Keratinocyte (primary cell): ENCODE measurements at regions not wholly inside any gene's neighbourhood (a gene's known extent, or its start where the extent isn't known, plus 50 kb on each side); places are given as distances from the start of the nearest gene placed in this dataset.

ENCODE experiments used
- DNase-seq: peaks from one replicate; pipeline ENCODE4 v3.0.0-alpha.2; 2011; ENCODE audit warnings: low read depth, missing footprints, low spot score
- FAIRE-seq: peaks from 2 replicates; lab custom pipeline; 2011; peaks lifted over from hg19 to GRCh38; lab: Jason Lieb, UNC
- H2AFZ ChIP-seq: 2 replicates; pipeline ENCODE4 v1.6.0; 2012; ENCODE audit warnings: low read length, control low read depth, inconsistent platforms; ENCODE audit not compliant: control insufficient read depth
- H3K27ac ChIP-seq: 2 replicates; pipeline ENCODE4 v1.5.1; 2011; ENCODE audit warnings: low read length; ENCODE audit not compliant: control insufficient read depth, insufficient read depth
- H3K27me3 ChIP-seq: 3 replicates; pipeline ENCODE4 v1.6.0; 2011; ENCODE audit warnings: low read length; ENCODE audit not compliant: control insufficient read depth, insufficient read depth; ENCODE audit errors: extremely low read depth
- H3K36me3 ChIP-seq, 2 experiments: 2 replicates in 1 of 2; 3 replicates in 1 of 2; pipeline ENCODE4 v1.5.1; 2011; ENCODE audit warnings: low read length in 2 of 2, mild to moderate bottlenecking in 1 of 2; ENCODE audit not compliant: control insufficient read depth in 2 of 2, insufficient read depth in 2 of 2; ENCODE audit errors: extremely low read depth in 1 of 2
- H3K4me1 ChIP-seq: 3 replicates; pipeline ENCODE4 v1.5.1; 2011; ENCODE audit warnings: low read length; ENCODE audit not compliant: control insufficient read depth, insufficient read depth; ENCODE audit errors: extremely low read depth
- H3K4me2 ChIP-seq: 3 replicates; pipeline ENCODE4 v1.6.0; 2011; ENCODE audit warnings: low read depth, low read length; ENCODE audit not compliant: control insufficient read depth, insufficient read depth; ENCODE audit errors: extremely low read depth
- H3K4me3 ChIP-seq, 3 experiments: fragments of 200-600 bp in 1 of 3; sonication (generic) in 1 of 3; 2 replicates in 2 of 3; 3 replicates in 1 of 3; pipeline ENCODE4 v1.5.1; 2011 to 2016; ENCODE audit warnings: low read length in 3 of 3, mild to moderate bottlenecking in 3 of 3, control low read depth in 2 of 3, inconsistent platforms in 1 of 3, low read depth in 1 of 3, mixed read lengths in 1 of 3, mixed run types in 1 of 3, moderate library complexity in 1 of 3; ENCODE audit not compliant: control insufficient read depth in 2 of 3, insufficient read depth in 2 of 3; ENCODE audit errors: extremely low read depth in 1 of 3
- H3K79me2 ChIP-seq: 2 replicates; pipeline ENCODE4 v1.6.0; 2012; ENCODE audit warnings: low read length; ENCODE audit not compliant: control insufficient read depth, insufficient read depth
- H3K9ac ChIP-seq: 3 replicates; pipeline ENCODE4 v1.6.0; 2011; ENCODE audit warnings: low read length; ENCODE audit not compliant: control insufficient read depth, insufficient read depth; ENCODE audit errors: extremely low read depth
- H3K9me1 ChIP-seq: 3 replicates; pipeline ENCODE4 v1.6.0; 2011; ENCODE audit warnings: low read length; ENCODE audit not compliant: control insufficient read depth, insufficient read depth; ENCODE audit errors: extremely low read depth
- H3K9me3 ChIP-seq: 2 replicates; pipeline ENCODE4 v1.5.1; 2012; ENCODE audit warnings: low read depth, low read length; ENCODE audit not compliant: control insufficient read depth
- H4K20me1 ChIP-seq: 3 replicates; pipeline ENCODE4 v1.6.0; 2011; ENCODE audit warnings: low read length; ENCODE audit not compliant: control insufficient read depth, insufficient read depth; ENCODE audit errors: extremely low read depth
- EZH2 ChIP-seq: IDR thresholded peaks from one replicate; pipeline ENCODE4 v1.6.1; 2012; ENCODE audit warnings: inconsistent platforms, mild to moderate bottlenecking, low read length, moderate library complexity
- dilution Hi-C: fragments of 300-500 bp; cut with MboI; formaldehyde crosslinking; loops from one replicate; pipeline ENCODE4 v1.7.0; 2020; ENCODE audit warnings: low sequenced_read_pairs; ENCODE audit not compliant: extremely low pct_ligation_motif_present
- TF ChIP-seq, protein P1 (sequence below), 3 experiments: IDR thresholded peaks in 1 of 3; conservative IDR thresholded peaks in 1 of 3; optimal IDR thresholded peaks in 1 of 3; 2 replicates in 2 of 3; 3 replicates in 1 of 3; pipeline versions ENCODE3 to v1.5.1; 2011; ENCODE audit warnings: low read length in 3 of 3, mild to moderate bottlenecking in 3 of 3, moderate library complexity in 2 of 3, control low read depth in 1 of 3, inconsistent platforms in 1 of 3; ENCODE audit not compliant: insufficient read depth in 2 of 3; ENCODE audit errors: extremely low read depth in 1 of 3

DNA sequence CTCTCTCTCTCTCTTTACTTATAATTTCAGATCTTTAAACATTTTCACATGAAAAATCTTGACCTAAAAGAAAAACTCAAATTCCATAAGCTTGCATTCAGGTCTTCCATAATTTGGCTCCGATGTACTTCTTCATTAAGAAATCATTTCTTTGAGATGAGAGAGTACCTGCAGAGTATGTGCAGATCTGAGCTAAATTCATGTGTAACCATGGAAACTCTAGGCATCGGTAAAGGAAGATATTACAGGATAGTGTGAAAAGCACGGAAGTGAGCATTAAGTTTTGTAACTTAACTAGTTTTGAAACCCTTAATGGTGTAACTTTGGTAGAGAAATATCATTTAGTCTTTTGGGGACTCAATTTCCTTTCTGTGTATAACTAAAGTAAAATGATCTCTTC, 295.9 kb upstream of the SOX4 start:
- H3K79me2 ChIP-seq: no peaks in the 10 kb centered on the region
- H3K4me3 ChIP-seq: no peak overlapping the region
- no peak for FAIRE-seq
- no peak overlapping the region for H3K9ac ChIP-seq
- H3K27ac ChIP-seq: no peak overlapping the region
- H2AFZ ChIP-seq: no peak overlapping the region
- H3K4me2 ChIP-seq: no peak overlapping the region
- no peak for TF ChIP-seq EZH2
- TF ChIP-seq, protein P1, sequence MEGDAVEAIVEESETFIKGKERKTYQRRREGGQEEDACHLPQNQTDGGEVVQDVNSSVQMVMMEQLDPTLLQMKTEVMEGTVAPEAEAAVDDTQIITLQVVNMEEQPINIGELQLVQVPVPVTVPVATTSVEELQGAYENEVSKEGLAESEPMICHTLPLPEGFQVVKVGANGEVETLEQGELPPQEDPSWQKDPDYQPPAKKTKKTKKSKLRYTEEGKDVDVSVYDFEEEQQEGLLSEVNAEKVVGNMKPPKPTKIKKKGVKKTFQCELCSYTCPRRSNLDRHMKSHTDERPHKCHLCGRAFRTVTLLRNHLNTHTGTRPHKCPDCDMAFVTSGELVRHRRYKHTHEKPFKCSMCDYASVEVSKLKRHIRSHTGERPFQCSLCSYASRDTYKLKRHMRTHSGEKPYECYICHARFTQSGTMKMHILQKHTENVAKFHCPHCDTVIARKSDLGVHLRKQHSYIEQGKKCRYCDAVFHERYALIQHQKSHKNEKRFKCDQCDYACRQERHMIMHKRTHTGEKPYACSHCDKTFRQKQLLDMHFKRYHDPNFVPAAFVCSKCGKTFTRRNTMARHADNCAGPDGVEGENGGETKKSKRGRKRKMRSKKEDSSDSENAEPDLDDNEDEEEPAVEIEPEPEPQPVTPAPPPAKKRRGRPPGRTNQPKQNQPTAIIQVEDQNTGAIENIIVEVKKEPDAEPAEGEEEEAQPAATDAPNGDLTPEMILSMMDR (optimal IDR thresholded peaks at IDR 0.05 in 1 of 3, IDR thresholded peaks at IDR 0.05 in 1 of 3, conservative IDR thresholded peaks at IDR 0.05 in 1 of 3; ENCODE audit: extremely low read depth in 1 of 3, insufficient read depth in 2 of 3, low read length in 3 of 3): no peak
- no peak for DNase-seq
- no peaks in the 10 kb centered on the region for H3K36me3 ChIP-seq
- H3K9me3 ChIP-seq: no peaks in the 10 kb centered on the region
- dilution Hi-C loops: no loop called here
- no peaks in the 10 kb centered on the region for H3K9me1 ChIP-seq
- H3K27me3 ChIP-seq: no peaks in the 10 kb centered on the region
- H3K4me1 ChIP-seq: no peaks in the 10 kb centered on the region
- H4K20me1 ChIP-seq: no peaks in the 10 kb centered on the region

DNA sequence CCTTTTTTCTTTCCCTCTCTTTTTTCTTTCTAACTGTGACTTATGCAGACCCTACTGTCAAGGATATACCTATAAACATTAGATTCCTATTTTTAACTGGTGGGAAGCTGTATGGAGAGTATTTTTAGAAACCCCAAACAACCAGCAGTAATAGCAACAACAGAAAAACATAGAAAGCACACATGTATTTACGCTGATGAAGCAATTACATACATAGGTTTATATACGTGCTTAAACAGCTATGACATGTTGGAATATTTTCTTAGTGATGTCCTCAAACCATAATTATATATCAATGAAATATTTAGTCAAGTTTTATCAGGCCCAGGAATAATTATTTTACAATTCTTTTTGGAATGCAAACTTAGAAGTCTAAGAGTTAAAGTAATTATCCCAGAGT, 294.3 kb upstream of the SOX4 start:
- Histone ChIP-seq H3K4me1 (no peaks in the 10 kb centered on the region), H3K79me2 (no peaks in the 10 kb centered on the region), H3K4me3 (no peak overlapping the region), H3K9me3 (no peaks in the 10 kb centered on the region), H3K9ac (no peak overlapping the region), H3K27ac (no peak overlapping the region), H3K4me2 (no peak overlapping the region), H2AFZ (peak overlapping the region; percentile 16), H4K20me1 (no peaks in the 10 kb centered on the region), H3K36me3 (no peaks in the 10 kb centered on the region), H3K9me1 (no peaks in the 10 kb centered on the region), H3K27me3 (no peaks in the 10 kb centered on the region)
- no peak for TF ChIP-seq EZH2
- TF ChIP-seq, protein P1 (optimal IDR thresholded peaks at IDR 0.05 in 1 of 3, IDR thresholded peaks at IDR 0.05 in 1 of 3, conservative IDR thresholded peaks at IDR 0.05 in 1 of 3; ENCODE audit: extremely low read depth in 1 of 3, insufficient read depth in 2 of 3, low read length in 3 of 3): no peak
- FAIRE-seq: no peak
- dilution Hi-C loops: no loop called here
- no peak for DNase-seq
